HL-60/S4 treated with retinoic acid at 250 ng/mL for 4 days and 3 days (cell line): ENCODE measurements at regions not wholly inside any gene's neighbourhood (a gene's known extent, or its start where the extent isn't known, plus 50 kb on each side); places are given as distances from the start of the nearest gene placed in this dataset.
"Not testable (repeated sequence)": the region's sequence is repeated elsewhere in the genome, so short reads cannot be mapped to it uniquely, and the experiment has no call there.

Source experiments
- in situ Hi-C: fragments of 300-500 bp; cut with MboI; formaldehyde crosslinking; loops from 2 replicates; pipeline ENCODE4 v1.7.0; 2022; ENCODE audit warnings: low sequenced_read_pairs

DNA sequence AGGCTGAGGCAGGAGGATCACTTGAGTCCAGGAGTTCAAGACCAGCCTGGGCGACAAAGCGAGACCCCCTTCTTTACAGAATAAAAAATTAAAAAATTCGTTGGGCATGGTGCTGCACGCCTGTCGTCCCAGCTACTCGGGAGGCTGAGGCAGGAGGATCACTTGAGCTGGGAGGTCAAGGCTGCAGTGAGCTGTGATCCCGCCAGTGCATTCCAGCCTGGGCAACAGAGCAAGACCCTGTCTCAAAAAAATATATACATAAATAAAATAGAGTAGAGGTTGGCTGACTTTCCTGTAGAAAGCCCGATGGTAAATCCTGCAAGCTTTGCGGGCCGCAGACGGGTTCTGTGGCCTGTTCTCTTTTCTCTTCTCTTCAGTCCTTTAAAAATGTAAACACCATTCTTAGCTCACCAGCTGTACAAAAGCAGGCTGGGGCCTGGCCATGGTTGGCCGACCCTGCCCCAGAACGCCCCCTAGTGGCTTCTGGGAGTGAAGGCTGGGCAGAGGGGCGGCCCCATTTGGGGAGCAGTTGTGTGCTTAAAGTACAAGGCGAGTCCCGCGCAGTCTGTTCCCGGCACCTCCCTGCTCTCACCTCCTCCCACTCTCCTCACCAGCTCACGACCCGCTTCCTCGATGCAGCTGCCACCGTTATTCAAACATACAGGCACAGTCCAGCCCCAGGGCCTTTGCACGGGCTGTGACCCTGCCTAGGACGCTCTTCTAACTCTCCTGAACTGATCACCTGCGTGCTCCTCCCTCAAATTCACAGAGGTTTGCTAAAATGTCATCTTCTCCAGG, 109.5 kb downstream of the CRLF3 start:
- in situ Hi-C loops: loop anchor here (25.0 kb wide), 3 partner anchors 228 to 603 kb away; partner anchors contain the start of genes GOSR1, NSRP1 and TMIGD1

DNA sequence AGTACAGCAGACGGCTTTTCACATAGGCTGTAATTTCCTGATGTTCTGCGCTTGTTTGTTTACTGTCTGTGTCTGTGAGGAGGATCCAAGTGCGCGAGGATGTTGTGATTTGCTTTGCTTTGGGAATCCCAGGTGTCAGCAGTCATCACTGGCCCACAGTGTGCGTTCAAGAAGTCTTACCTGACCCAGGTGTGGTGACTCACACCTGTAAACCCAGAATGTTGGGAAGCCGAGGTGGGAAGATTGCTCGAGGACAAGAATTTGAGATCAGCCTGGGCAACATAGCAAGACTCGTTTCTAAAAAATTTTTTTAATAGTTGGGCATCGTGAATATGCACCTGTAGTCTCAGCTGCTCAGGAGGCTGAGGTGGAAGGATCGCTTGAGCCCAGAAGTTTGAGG, 110.7 kb downstream of the CRLF3 start:
- in situ Hi-C loops: loop anchor here (25.0 kb wide), 3 partner anchors 227 to 602 kb away; partner anchors contain the start of genes GOSR1, NSRP1 and TMIGD1

DNA sequence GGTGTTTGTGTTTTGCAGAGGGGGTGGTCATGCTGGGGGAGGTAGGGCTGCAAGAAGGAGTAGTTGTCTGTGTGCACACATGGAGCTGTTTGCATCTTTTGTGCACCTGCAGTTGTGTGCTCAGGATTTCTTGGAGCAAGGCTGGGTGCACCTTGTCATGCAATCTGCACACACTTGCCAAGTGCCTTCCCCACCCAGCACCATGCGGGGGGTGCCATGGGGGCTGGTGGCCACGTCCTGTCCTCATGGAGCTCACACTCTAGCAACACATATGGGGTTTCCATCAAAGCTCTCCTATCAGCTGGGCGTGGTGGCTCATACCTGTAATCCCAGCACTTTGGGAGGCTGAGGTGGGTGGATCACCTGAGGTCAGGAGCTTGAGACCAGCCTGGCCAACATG, 111.6 kb downstream of the CRLF3 start:
- in situ Hi-C loops: loop anchor here (25.0 kb wide), 3 partner anchors 226 to 601 kb away; partner anchors contain the start of genes GOSR1, NSRP1 and TMIGD1

DNA sequence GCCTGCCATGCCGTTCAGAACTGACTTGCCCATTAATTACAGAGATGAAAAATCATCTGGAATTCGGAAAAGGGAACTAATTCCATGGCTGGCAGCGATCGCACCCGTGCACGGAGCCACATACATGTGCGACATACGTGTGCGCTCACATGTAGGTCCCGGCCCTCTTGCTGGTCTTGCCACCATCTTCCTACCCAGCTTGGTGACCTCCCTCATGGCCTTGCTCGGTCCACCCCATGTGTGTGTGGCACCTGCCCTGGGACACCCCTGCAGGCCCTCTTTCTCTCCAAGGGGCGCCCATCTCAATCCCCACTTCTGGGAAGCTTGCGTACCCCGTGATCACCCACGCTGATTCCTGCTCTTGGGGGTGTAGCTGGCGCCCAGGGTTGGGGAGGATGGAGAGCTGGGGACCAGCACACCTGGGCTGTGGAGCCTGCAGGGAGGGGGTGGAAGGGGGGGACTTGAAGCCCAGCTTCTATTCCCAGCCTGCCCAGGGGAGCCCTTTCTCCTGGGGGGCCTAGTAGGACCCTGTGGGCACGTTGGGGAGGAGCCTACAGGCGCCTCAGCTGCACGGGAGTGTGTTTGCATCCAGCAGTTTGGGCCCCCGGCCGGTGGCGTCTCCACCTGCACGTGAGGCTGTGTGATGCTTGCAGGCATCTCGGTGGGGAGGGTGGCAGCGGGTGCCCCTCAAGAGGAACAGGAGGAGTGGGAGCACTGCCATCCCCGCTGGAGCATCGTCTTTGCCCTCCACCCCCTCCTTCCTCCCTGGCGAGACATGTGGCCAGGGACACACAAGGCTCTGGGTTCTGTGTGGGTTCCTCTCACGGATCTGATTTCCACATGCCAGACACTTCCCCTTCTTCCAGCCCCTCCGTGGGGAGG, 112.6 kb downstream of the CRLF3 start:
- in situ Hi-C loops: loop anchor here (25.0 kb wide), 3 partner anchors 225 to 600 kb away; partner anchors contain the start of genes GOSR1, NSRP1 and TMIGD1

DNA sequence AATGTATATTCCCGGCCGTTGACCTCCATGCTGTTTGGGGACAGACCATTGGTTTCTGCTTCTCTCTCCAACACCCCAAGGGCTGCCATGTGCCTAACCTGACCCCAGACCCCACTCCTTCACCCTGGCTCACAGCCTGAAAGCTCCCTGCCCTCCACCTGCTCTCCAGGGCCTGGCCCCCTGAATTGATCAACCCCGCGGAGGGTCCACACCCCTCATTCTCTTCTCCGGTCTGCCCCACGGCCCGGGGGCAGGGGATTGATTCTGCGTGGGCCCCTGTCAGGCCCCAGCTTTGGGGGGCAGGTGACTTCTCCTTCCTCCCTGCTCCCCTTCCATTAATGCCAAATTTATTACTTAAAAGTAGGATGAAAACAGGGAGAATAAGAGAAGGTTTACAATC, 113.3 kb downstream of the CRLF3 start:
- in situ Hi-C loops: loop anchor here (25.0 kb wide), 3 partner anchors 224 to 599 kb away; partner anchors contain the start of genes GOSR1, NSRP1 and TMIGD1

DNA sequence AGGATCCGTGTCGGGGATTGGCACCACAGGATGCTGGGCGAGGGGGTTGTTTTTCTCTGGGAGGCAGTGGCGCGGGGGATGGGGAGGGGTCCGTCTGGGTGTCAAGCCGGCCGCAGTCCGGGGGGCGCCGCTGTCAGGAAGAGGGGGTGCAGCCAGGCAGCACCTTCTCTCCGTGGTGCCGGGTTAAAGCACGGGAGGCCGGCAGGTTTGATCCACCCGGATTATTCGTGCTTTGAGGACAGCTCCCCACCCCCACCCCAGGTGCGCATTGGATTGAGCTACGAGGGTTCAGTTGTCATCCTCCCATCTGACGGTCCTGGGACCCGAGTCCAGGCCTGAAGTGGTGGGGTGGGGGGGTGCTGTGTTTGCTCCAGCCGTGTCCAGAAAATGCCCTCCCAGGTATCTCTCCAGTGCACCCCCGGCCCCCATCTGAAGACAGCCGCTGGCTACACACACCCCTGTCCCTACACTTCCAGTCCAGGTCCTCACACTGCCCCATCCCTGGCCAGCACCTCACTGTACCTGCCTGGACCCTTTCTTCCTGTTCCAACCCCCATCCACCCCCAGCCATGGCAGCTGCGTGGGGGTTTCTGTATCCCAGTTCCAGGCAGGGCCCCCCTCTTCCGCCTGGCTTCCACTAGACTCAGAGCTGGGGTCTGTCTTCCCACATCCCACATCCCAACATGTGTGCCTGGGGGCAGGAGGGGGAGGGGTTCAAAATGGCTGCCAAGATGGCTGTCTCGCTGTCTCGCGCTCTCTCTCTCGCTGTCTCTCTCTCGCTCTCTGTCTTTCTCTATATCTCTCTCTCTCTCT, 114.0 kb downstream of the CRLF3 start:
- in situ Hi-C loops: loop anchor here (25.0 kb wide), 3 partner anchors 223 to 598 kb away; partner anchors contain the start of genes GOSR1, NSRP1 and TMIGD1

DNA sequence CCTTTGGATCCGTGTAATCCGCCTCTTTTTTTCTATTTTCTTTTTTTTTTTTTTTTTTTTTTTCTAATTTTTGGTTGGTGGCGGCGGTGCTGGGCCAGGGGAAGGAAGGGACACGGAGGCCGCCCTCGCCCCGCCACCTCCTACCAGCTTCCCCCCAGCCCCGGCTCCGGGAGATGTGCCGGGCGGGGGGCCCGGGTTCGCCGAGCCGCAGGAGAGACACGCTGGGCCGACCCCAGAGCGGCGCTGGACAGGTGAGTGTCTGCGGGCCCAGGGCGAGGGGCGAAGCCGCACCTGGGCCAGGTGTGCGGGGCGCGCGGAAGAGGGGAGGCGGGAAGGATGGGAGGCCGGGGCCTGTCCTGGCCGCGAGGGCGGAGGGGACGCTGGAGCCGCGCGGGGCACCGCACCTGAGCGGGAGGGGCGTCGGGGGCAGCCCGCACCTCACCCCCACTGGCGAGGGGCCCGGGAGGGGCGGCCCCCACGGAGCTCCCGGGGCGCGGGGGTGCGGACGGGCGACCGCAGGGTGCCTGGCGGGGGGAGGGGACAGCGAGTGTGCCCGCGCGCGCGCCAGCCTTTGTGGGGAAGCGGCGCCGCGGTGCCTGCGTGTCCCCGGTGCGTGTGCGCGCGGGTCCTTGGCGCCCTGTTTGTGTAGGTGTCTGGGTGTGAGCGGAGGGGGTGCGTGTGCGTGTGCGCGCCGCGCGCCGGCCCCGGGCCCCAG, 114.8 kb downstream of the CRLF3 start:
- in situ Hi-C loops: loop anchor here (25.0 kb wide), 3 partner anchors 222 to 597 kb away; partner anchors contain the start of genes GOSR1, NSRP1 and TMIGD1

DNA sequence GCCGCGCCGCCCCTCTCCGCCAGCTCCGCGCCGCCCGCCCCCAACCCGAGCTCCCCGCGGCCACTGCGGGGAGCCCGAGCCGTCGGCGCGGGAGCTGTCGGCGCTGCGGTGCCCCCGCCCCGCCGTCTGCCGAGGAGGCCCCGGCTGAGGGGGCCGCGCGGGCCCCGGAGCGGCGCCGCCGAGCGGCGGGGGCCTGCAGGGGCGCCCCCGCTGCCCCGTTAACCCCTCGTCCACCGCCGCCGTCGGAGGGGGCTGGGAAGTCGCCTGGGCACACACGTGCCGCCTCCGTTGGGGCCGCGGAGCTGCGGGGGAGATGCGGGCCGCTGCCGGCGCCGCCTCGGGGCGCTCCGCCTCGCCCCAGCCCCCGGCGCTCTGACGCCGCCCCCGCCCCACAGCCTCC, 115.4 kb downstream of the CRLF3 start:
- in situ Hi-C loops: loop anchor here (25.0 kb wide), 3 partner anchors 222 to 597 kb away; partner anchors contain the start of genes GOSR1, NSRP1 and TMIGD1

DNA sequence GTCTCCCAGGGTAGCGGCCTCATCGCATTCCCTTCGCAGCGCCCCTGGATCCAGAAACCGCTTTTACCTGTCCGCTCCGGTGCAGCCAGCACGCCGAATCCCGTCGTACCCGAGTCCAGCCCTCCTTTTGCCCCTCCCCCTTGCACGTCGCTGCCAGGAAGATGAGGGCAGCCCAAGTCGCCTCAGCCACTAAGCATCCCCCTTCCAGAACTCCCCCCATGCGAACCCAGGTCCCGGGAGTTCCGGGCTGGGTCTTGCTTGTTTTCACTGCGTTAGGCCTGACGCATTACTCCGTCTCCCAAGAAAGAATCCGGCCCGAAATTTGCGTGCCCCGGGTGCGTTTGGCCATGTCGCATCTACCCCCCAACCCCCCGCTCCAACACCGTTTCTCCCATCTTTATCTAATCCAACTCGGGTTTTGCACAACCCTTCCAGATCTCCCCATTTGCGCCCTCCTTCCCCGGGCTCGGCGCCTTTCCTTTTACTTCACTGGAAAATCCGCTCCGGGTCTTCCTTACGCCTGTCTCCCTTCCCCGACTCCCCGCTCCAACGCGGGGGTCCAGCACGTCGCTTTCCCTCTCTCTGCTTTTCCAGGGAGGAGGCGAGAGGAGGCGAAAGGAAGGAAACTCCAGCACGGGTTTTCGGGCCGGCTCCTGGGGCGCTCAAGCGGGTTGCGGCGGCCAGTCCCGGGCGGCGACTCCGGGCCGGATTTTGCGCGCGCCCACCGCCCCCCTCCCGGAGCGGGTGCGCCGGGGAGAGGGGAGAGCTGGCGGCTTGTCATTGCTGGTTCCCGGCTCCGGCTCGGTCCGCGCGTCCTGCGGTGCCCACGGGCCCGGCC, 116.0 kb downstream of the CRLF3 start:
- in situ Hi-C loops: loop anchor here (25.0 kb wide), 3 partner anchors 221 to 596 kb away; partner anchors contain the start of genes GOSR1, NSRP1 and TMIGD1

DNA sequence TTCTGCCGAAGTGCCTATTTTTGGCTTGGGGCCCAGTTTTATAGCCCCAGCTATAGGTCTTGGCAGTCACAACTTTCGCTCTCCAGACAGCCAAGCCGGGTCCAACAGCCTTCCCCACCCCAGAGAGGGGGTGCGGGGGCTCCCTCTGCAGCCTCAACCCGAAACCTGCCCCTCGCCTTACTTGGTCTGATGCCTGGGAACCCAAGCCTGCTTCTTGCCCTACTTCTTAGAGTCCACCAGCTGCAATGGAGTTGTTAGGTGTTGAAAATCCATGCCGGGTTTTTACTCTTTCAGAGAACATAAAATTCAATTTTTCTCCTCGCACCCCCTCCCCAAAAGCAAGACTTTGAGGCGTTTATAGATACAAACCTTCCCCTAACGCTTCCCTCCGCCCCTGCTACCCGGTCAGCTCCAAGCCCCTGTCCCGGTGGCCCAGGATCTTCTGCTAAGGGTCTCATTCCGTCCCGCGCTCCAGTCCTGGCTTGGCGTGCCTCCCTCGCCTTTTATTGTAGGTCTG, 116.7 kb downstream of the CRLF3 start:
- in situ Hi-C loops: loop anchor here (25.0 kb wide), 3 partner anchors 220 to 595 kb away; partner anchors contain the start of genes GOSR1, NSRP1 and TMIGD1

DNA sequence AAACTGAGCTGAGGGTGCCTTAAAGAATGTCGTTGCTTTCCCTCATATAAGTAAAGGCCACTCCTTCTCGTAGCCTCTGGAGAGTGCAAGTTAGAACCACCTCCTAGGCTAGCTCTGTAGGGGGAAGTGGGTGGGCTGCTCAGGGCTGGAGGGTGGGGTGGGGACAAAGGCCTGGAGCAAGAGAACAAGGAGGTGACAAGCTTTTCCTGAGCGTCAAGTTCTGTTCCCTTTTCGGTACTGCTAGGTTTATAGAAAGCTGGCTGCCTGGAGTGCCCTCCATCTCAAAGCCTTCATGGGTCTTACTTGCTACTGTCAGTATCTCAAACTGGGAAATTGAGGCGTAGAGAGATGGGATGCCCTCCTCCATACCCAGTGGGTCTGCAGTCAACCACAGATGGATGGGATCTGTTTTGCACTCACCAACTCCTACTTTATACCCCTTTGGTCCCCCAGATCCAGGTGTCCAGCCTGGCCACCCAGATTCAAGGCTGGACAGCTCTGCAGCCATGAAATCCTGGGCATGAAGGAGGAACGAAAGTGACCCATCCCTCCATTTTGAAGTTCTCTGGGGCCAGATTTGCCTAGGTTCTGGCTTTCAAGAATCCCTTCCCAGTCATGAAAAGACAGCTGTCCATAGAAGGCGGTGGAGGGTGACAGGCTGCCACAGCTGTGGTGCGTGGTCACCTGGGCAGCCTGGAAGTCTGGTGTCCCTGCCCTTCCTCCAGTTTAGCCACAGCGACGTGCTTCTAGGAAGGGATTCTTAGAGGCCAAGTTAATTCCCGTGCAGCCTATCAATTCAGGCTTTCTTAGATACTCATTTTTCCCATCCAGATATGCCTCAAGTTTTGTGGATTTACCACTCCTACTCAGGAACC, 117.8 kb downstream of the CRLF3 start:
- in situ Hi-C loops: loop anchor here (25.0 kb wide), 3 partner anchors 219 to 594 kb away; partner anchors contain the start of genes GOSR1, NSRP1 and TMIGD1

DNA sequence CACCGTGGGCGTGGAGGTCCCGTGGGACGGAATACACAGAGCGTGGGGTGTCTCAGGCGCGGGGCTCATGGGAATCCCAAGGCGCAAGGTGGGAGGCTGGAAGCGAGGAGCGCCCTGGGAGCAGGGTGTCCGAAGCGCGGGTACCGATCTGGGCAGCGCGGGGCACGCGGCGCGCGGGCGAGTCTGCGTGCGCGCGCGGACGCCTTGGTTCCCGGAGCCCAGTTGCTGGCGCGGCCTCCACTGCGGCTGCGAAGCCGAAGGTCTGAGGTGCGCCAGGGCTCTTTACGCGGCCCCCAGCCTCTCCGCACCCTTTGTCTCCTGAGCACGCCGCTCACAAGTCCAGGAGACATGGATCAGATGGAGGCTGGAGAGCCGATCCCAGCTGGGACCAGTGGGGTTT, 118.5 kb downstream of the CRLF3 start:
- in situ Hi-C loops: loop anchor here (25.0 kb wide), 3 partner anchors 219 to 594 kb away; partner anchors contain the start of genes GOSR1, NSRP1 and TMIGD1

DNA sequence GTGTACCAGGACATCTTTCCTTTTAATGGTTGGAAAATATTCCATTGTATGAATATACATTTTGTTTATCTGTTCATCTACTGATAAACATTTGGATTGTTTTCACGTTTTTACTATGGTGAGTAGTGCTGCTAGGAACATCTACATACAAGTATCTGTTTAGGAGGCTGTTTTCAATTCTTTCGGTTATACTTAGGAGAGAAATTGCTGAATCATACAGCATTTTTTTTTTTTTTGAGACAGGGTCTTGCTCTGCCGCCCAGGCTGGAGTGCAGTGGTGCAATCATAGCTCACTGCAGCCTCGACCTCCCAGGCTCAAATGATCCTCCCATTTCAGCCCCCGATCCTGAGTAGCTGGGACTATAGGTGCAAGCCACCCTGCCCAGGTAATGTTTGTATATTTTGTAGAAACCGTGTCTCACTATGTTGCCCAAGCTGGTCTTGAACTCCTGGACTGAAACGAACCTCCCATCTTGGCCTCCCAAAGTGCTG, 122.9 kb downstream of the CRLF3 start:
- in situ Hi-C loops: loop anchor here (25.0 kb wide), 3 partner anchors 214 to 589 kb away; partner anchors contain the start of genes GOSR1, NSRP1 and TMIGD1

DNA sequence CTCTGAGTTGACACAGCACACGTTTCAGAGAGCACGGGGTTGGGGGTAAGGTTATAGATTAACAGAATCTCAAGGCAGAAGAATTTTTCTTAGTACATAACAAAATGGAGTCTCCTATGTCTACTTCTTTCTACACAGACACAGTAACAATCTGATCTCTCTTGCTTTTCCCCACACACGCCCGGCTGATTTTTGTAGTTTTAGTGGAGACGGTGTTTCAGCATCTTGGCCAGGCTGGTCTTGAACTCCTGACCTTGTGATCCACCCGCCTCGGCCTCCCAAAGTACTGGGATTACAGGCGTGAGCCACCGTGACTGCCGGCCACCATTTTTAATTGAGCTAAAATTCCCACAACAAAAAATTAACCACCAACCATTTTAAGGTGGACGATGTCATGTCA, 123.7 kb downstream of the CRLF3 start:
- in situ Hi-C loops: loop anchor here (25.0 kb wide), 3 partner anchors 214 to 589 kb away; partner anchors contain the start of genes GOSR1, NSRP1 and TMIGD1

DNA sequence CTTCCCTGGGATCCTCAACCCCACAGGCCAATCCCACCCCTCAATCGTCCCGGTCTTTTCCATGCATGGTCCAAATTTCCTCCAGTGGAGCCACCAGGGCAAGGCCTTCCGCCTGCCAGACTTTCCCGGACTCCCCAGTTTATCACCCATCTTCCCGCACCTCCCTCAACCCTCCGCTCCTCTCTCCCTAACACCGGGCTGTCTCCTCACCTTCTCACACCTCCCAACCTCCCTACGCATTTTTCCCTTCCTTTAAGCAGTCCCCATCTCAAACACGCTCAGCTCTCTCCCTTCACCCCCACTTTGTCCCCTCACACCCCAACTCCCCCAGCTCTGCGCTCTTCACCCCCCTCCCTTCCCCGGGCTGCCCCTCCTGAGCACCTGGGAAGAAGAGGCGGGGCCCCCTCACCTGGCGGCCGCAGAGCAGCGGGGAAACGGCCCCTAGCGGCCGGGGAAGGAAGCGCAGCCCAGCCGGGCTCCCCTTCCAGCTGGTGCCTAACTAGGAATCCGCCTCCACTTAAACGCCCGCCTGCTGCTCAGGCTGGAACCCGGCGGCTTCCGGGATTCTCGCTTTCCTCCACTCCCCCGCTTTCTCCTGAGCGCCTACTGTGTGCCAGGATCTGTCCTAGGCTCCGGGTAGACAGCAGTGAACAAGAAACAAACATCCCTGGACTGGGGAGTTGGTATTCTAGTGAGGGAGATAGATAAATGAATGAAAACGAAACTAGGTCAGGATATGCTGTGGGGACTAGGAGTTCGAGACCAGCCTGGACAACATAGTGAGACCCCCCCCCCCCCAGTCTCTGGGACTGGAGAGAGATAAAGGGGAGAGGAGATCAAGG, 126.7 kb downstream of the CRLF3 start:
- in situ Hi-C loops: not testable (repeated sequence)

DNA sequence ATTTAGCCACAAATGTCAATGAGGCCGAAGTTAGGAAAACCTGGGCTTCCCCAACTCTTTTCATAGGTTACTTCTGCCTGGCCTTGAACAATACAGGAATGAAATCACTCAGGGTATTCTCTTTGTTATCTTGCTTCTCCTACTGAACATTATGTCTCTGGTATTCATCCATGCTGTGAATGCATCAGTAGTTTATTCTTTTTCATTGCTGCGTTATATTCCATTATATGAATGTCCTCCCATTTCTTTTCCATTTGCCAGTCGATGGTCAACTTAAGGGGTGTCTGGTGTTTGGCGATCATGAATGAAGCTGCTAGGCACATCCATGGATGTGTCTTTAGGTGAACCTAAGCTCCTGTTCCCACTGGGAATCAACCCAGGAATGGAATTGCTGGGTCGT, 128.3 kb downstream of the CRLF3 start:
- in situ Hi-C loops: no loop called here
